ENCODE measurements at regions not wholly inside any gene's neighbourhood (a gene's known extent, or its start where the extent isn't known, plus 50 kb on each side); places are given as distances from the start of the nearest gene placed in this dataset.

GRCh38 chr6:56862415-56863175 is 92.3 kb upstream of the BEND6 start:
- DNase-seq: no peak

DNA sequence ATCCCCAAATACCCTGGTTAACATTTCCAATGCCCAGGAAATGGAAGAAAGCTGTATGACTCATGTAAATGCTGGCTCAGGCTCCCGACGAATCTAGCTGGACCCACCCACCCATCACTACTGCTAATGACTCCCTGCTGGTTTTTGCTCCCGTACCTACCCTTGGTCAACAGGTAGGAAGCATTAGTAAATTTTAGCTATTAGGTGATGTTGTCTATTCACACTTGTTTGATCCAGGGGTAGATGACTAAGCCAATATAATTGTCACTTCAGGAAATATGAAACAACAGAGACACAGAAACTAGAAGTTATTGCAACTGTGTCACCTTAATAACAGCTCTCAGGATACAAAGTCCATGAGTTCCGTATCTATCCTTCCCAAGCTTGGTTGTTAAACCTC is 94.4 kb upstream of the BEND6 start:
- DNase-seq: no peak

DNA sequence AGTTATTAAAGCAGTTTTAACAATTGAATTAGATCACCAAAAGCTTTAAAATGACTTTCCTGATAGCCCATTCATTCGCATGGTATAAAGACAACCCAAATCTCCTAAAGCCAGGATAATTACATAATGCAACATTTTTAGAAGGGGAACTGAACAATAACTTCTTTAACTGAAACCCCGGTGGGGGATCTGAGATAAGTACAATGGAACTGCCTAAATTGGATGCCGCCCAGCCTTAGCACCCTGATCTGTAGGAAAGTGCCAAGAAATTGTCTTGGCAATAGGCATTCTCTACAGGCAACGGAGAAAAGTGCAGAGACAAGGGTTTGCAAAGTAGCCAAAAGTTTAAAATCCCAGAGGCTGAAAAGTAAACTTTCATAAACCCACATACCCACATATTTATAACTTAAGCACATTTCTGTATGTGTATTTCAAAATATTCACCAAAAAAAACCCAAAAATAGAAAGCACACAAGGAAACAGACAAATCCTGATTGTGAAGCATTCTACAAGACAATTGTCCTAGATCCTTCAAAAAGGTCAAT is 98.8 kb upstream of the BEND6 start:
- DNase-seq: no peak

GRCh38 chr6:56854086-56854485 is 100.8 kb upstream of the BEND6 start:
- no peak for DNase-seq

GRCh38 chr6:56853541-56853940 is 101.4 kb upstream of the BEND6 start:
- no peak for DNase-seq

- DNase-seq: no peak
Measured at GRCh38 chr6:56852260-56853010, 102.5 kb upstream of the BEND6 start.

DNA sequence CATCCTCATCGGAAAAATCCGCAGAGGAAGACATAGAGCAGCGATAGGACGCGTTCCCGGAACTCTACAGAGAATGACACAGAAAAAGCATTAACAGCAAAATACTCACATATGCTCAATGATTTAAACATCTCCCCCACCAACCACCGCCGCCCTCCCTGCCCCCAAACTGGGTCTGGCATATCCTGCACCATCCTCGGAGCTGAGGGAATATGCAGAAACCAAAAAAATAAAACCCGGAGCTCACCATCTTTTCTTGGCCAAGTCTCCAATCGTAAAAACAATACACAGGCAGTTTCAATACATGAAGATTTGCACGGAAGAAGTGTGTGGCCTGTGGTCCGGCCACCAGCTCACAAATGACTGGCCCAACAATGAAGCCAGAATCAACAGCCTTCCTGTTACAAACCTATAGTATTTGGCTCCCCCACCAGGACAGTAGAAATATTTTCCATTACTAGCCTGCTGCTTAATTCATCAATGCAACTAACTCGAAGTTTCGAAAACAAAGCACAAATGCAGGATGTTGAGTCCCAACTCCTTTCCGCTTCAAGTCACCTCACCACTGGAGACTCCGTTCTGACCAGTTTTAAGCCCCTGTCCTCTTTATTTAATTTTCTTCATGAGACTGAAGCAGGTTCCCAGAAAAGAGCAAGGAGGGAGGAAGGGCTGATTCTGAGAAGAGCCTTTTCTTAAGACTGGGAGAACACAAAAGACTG is 103.2 kb upstream of the BEND6 start:
- DNase-seq: peak; percentile 16

DNA sequence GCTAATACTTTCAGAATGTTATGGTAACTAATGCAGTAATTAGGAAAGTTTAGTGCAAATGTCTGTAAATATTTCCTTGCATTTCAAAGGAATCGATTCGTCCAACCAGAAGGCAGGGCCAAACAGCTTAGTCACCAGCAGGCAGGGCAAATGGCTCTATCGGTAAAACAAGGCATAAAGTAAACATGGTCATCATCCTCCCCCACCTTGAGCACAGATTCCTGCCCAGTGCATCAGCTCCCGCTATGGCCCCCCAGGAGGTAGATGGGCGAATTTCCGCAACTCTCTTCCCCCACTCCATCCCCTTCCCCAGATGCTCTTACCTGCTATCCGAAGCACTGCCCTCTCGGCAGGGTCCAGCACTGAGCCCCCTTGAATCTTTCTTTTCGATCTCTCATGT is 103.8 kb upstream of the BEND6 start:
- DNase-seq: no peak

GRCh38 chr6:56850626-56851025 is 104.3 kb upstream of the BEND6 start:
- DNase-seq: no peak

DNA sequence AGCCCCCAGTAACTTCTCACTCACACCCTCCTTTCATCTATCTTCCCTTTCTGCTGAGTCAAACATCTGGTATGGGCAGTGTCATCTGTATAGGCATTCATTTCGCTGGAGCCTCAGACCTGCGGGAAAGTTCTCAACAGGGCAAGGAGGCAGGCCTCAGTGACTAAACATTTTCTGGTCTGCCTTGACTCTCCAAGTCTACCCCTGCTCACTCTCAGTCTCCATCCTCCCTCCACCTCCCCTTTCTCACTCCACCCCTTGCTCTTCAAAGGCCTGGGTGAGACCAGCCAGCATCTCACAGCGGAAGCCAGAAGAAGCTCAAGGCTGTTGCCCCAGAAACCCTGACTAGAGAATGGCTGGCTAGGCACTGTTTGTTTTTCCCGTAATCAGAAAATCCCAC is 105.0 kb upstream of the BEND6 start:
- DNase-seq: no peak

DNA sequence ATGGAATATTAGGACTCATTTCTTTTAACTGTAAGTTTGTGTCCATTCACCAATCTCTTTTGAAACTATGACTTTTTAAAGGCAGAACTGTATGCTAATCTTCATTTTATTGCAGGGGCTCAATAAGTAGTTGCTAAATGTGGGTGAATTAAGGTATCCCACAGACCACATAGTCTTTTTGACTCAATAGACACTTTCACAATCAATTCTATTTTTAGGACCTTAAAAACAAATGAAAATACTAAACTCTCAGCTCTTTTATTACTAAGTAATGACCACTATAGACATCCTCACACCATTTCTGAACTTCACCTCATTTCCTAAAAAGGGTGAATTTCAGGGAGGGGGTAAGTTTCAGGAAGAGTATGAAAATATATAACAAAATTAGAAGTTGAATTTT is 106.8 kb upstream of the BEND6 start:
- DNase-seq: no peak

- no peak for DNase-seq
Measured at GRCh38 chr6:56845032-56845431, 109.9 kb upstream of the BEND6 start.

DNA sequence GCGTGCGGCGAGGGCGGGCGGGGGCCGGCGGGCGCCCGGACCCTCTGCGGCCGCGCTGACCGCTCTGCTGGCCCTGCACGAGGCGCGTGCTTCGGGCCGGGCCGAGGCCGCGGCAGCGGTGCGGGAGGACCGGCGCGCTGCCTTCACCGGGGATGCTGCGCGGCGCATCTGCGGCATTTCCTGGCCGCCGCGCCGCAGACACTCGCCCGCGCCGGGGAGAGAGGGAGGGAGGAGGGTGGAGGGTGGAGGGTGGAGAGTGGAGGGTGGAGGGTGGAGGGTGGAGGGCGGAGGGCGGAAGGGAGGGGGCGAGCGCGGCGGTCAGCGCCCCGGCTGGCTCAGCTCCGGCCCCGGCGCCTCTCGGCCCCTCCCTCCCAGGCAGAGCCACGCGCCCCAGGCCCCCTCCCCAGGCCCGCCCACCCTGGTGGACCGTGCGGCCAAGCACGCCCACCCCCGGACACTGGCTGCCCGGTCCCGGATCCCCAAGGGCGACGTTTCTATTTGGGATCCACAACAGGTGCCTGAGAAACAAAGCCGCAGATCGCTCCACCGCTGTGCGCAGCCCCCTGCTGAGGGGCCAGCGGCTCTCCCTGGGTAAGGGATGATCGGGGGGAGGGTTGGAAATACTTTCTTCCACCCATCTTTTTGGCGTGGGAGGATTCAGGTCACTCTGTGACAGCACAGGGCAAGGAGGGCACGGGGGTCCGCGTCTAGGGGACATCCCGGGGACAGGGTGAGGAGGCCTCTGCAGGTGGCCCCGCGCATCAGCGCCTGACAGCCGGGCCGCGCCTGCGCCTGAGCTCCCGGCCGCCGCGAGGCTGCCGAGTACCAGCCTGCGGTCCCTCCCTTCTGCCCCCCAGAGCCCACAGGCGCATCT is 111.2 kb upstream of the BEND6 start:
- DNase-seq: peak; percentile 63

GRCh38 chr6:56842686-56843475 is 112.0 kb upstream of the BEND6 start:
- no peak for DNase-seq

- DNase-seq: no peak
Measured at GRCh38 chr6:56841751-56842150, 113.2 kb upstream of the BEND6 start.

- DNase-seq: no peak
Measured at GRCh38 chr6:56841381-56841749, 113.5 kb upstream of the BEND6 start.

GRCh38 chr6:56840467-56841380 is 114.2 kb upstream of the BEND6 start:
- no peak for DNase-seq

- no peak for DNase-seq
Measured at GRCh38 chr6:56839533-56840183, 115.2 kb upstream of the BEND6 start.

- no peak for DNase-seq
Measured at GRCh38 chr6:56838965-56839364, 115.9 kb upstream of the BEND6 start.

DNA sequence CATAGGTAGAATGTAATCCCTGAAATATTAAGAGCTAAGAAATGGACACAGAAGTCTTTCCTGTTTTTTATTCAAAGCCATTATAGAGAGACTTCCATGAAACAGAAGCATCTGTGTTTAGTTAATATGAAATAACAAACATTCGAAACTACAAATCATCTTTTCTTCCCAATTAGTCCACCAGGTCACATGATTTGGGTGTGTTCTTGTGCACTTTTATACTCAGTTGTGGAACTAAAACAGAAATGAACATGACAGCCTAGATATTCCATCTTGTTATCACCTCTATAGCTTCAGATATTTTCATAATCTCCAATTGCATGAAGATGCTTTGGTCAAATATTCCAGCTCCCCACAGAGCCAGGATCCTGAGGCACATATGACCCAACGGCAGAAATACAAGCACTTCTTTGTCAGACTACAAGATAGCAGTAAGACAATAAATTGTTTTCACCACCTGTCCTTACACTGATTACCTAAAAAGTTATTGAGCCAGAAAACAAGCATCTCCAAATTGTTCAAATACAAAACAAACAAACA is 116.8 kb upstream of the BEND6 start:
- DNase-seq: no peak
